ENCODE measurements at regions not wholly inside any gene's neighbourhood (a gene's known extent, or its start where the extent isn't known, plus 50 kb on each side); places are given as distances from the start of the nearest gene placed in this dataset.

- no peak for DNase-seq (ENCODE audit: low read depth)
These were observed 118.2 kb downstream of the TTLL2 start for GRCh38 chr6:167442796-167443680.

- DNase-seq (ENCODE audit: low read depth) = no peak
These were observed 119.9 kb downstream of the TTLL2 start for GRCh38 chr6:167444602-167445346.

DNA sequence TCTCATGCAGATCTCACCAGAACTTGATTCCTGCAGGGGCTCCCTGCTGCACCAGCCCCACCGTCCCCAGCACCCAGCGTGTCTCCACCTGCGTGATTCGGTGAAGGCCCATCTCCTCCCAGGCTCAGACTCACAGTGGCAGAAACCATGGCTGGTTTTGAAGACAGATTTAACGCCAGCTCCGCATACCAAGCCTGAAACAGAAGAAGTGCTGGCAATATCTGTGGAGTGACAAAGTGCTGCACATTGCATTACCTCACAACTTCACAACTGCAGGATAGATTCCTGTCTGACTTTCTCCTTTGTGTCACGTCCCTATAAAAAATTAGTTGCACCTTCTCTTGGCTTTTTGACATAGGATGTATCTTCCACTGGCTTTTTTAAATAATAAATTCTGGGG lies 120.7 kb downstream of the TTLL2 start:
- no peak for DNase-seq (ENCODE audit: low read depth)

DNA sequence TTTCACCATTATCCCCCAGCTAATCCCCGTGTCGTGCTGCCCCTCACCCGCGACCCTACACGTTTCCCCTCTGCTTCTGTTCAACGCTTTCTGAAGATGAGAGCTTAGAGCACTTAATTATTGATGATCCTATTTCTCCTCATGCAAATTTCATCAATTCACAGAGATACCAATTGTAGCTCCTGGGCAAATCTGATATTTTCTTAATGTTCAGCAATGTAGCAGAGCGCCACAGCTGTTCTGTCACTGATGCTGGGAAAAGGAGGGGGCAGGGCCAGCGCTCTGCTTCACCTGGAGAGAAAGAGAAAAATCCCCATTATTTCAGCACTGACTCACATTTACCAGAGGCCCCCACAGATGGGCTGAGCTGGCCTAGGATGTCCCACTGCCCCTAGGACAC lies 121.2 kb downstream of the TTLL2 start:
- no peak for DNase-seq (ENCODE audit: low read depth)

- no peak for DNase-seq (ENCODE audit: low read depth)
These were observed 122.1 kb downstream of the TTLL2 start for GRCh38 chr6:167446971-167447370.

GRCh38 chr6:167448378-167448777 lies 123.5 kb downstream of the TTLL2 start:
- no peak for DNase-seq (ENCODE audit: low read depth)

DNA sequence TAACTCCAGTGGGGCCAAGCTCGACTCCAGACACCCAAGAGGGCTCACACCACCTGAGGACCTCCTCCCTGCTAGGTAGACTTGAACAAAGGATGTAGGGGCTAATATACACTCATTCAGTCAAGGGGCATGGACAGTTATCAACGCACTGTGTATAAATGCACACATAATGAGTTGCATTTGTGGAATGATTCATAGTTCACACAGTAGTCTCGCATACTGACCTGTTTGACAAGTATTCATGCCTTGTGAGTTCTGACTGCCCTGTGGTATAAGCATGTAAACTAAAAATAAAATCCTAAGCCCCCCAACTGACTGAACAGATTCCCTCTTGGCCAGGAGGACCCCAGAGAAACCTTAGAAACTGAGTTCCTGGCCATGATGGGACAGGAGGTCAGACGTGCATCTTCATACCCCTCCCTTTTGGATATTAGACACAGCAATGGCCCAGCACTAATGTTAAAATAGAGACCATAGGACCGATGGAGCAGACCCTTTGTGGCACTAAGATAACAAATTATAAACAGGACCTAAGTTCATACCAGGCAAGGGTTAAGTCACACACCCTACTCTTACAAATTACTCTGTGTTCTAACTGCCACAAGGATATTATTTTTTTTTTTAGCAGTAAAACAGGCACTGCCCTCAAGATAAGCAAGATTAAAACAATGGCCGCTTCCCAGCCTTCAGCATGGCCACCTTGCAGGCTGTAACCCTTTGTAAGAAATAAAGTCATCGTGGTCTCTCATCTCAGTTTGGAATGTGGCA lies 124.4 kb downstream of the TTLL2 start:
- no peak for DNase-seq (ENCODE audit: low read depth)

GRCh38 chr6:167450626-167451025 lies 125.7 kb downstream of the TTLL2 start:
- no peak for DNase-seq (ENCODE audit: low read depth)

- no peak for DNase-seq (ENCODE audit: low read depth)
These were observed 127.6 kb downstream of the TTLL2 start for GRCh38 chr6:167452338-167453081.

DNA sequence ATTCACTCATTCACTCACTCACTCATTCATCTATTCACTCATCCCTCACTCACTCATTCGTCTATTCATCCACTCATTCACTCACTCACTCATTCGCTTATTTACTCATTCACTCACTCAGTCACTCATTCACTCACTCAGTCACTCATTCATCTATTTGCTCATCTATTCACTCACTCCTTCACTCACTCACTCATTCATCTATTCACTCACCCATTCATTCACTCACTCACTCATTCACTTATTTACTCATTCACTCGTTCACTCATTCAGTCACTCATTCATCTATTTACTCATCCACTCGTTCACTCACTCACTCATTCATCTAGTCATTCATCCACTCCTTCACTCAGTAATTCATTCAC lies 128.2 kb downstream of the TTLL2 start:
- no peak for DNase-seq (ENCODE audit: low read depth)

DNA sequence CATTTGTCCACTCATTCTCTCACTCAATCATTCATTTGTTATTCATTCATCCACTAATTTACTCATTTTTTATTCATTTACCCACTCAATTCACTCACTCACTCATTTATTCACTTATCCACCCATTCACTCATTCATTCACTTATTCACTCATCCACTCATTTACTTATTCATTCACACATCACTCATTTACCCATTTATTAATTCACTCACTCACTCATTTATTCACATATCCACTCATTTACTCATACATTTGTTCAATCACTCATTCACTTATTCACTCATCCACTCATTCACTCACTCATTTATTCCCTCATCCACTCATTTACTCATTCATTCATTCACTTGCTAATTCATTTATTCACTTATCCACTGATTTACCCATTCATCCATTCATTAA lies 129.1 kb downstream of the TTLL2 start:
- no peak for DNase-seq (ENCODE audit: low read depth)

GRCh38 chr6:167455371-167455770 lies 130.5 kb downstream of the TTLL2 start:
- DNase-seq (ENCODE audit: low read depth) = no peak

- no peak for DNase-seq (ENCODE audit: low read depth)
These were observed 137.8 kb downstream of the TTLL2 start for GRCh38 chr6:167462514-167463312.

DNA sequence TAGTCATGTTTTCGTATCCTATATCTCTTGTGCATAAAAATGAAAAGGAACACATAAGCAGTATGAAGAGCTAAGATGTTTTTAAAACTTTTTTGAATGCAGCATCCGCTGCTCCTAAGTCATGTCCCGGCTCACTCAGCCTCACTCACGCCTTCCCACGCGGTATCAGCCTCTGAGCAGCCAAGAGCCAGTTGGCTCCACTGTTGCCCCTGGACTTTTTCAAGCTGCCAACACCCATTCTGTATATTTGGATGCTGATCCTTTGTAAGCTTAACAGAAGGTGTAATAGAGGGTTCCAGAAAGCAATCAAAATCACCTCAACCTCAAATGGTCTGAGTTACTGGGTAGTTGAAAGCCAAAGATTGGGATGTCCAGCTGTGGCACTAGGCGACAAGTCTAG lies 139.3 kb downstream of the TTLL2 start:
- no peak for DNase-seq (ENCODE audit: low read depth)

- DNase-seq (ENCODE audit: low read depth) = no peak
These were observed 140.6 kb downstream of the TTLL2 start for GRCh38 chr6:167465482-167465881.

DNA sequence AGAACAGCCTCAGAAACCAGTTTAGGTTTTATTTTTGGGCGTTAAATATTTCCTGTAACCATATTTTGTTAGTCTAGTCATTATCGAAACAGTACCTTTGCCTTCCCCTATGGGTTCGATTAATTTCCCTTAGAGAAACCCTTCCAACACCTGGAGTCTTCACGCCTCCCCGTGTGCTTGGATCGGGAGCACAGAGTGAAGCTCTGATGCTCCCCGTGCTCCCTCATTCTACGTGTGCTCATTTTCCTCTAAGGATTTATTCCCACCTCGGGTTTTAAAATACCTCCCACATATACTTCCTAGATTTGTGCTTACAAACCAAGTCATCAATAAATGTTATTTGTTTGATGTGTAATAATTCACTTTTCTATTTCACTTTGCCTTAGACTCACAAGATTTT lies 142.4 kb downstream of the TTLL2 start:
- DNase-seq (ENCODE audit: low read depth) = no peak

DNA sequence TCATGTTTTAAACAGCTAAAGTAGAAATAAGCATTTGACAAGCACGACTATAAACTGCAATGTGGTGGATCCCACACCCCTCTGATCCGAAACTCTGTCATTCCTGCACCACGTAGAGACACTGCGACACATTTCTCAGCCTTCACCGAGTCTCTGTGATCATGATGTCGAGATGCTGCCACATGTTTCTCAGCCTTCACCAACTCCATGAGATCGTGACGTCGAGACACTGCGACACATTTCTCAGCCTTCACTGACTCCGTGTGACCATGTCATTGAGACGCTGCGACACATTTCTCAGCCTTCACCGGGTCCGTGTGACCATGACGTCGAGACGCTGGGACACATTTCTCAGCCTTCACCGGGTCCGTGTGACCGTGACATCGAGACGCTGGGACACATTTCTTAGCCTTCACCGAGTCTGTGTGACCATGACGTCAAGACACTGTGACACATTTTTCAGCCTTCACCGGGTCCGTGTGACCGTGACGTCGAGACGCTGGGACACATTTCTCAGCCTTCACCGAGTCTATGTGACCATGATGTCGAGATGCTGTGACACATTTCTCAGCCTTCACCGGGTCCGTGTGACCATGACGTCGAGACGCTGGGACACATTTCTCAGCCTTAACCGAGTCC lies 143.0 kb downstream of the TTLL2 start:
- DNase-seq (ENCODE audit: low read depth) = no peak

GRCh38 chr6:167469101-167469500 lies 144.2 kb downstream of the TTLL2 start:
- no peak for DNase-seq (ENCODE audit: low read depth)

GRCh38 chr6:167469672-167470071 lies 144.8 kb downstream of the TTLL2 start:
- DNase-seq (ENCODE audit: low read depth) = no peak

- no peak for DNase-seq (ENCODE audit: low read depth)
These were observed 145.4 kb downstream of the TTLL2 start for GRCh38 chr6:167470101-167470835.
